ENCODE measurements at regions not wholly inside any gene's neighbourhood (a gene's known extent, or its start where the extent isn't known, plus 50 kb on each side); places are given as distances from the start of the nearest gene placed in this dataset.
"Not testable (repeated sequence)": the region's sequence is repeated elsewhere in the genome, so short reads cannot be mapped to it uniquely, and the experiment has no call there.

GRCh38 chr3:125671461-125672243 lies 76.4 kb upstream of the OSBPL11 start:
- peaks cover 0 to 39% (median 19%) of the 10 kb centered on the region in 4 donors for H3K4me1 ChIP-seq
- DNase-seq = no peak
- intact Hi-C loops (cut with DNase I) = no loop called here
- H3K27ac ChIP-seq = no peak overlapping the region
- no peaks in the 10 kb centered on the region for H3K9me3 ChIP-seq
- 93 to 97% methylated on average over 39 of the region's 39 CpGs for WGBS, 2 donors
- no peak for TF ChIP-seq POLR2A (IDR thresholded peaks at IDR 0.05)
- TF ChIP-seq, protein P1, sequence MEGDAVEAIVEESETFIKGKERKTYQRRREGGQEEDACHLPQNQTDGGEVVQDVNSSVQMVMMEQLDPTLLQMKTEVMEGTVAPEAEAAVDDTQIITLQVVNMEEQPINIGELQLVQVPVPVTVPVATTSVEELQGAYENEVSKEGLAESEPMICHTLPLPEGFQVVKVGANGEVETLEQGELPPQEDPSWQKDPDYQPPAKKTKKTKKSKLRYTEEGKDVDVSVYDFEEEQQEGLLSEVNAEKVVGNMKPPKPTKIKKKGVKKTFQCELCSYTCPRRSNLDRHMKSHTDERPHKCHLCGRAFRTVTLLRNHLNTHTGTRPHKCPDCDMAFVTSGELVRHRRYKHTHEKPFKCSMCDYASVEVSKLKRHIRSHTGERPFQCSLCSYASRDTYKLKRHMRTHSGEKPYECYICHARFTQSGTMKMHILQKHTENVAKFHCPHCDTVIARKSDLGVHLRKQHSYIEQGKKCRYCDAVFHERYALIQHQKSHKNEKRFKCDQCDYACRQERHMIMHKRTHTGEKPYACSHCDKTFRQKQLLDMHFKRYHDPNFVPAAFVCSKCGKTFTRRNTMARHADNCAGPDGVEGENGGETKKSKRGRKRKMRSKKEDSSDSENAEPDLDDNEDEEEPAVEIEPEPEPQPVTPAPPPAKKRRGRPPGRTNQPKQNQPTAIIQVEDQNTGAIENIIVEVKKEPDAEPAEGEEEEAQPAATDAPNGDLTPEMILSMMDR (IDR thresholded peaks at IDR 0.05) = no peak
- TF ChIP-seq POLR2AphosphoS5 (IDR thresholded peaks at IDR 0.05) = no peak
- no peak for TF ChIP-seq EP300 (IDR thresholded peaks at IDR 0.05)
- H3K36me3 ChIP-seq = no peaks in the 10 kb centered on the region
- H3K27me3 ChIP-seq = no peaks in the 10 kb centered on the region
- H3K4me3 ChIP-seq = no peak overlapping the region

GRCh38 chr3:125675791-125676190 lies 80.5 kb upstream of the OSBPL11 start:
- no peak overlapping the region for H3K4me3 ChIP-seq
- no peaks in the 10 kb centered on the region for H3K9me3 ChIP-seq
- no peaks in the 10 kb centered on the region for H3K36me3 ChIP-seq
- H3K27me3 ChIP-seq = no peaks in the 10 kb centered on the region
- 76 to 83% methylated on average over 4 of the region's 4 CpGs for WGBS, 2 donors
- no peak for DNase-seq
- H3K4me1 ChIP-seq = no peaks in the 10 kb centered on the region
- intact Hi-C loops (cut with DNase I) = no loop called here
- no peak overlapping the region for H3K27ac ChIP-seq
- TF ChIP-seq POLR2AphosphoS5 (IDR thresholded peaks at IDR 0.05) = no peak
- TF ChIP-seq, protein P1 (IDR thresholded peaks at IDR 0.05) = no peak
- no peak for TF ChIP-seq EP300 (IDR thresholded peaks at IDR 0.05)
- TF ChIP-seq POLR2A (IDR thresholded peaks at IDR 0.05) = no peak

DNA sequence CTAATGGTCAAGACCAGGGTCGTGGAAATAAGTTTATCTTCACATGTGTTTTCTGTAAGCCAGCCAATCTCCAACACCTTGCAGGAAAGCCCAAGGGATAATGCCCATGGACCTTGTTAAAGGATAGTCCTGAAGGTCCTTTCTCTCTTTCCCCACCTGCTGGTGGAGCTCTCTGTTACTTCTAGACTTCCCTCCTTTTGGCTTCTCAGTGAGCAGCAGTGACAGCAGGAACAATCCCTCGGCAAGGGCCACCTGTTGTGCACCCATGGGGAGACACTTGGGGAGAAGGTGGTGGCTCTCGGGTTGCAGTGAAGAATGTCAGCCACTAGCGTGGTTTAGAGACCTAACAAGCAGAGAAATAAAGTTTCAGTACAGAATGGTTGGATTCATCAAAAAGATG lies 84.0 kb upstream of the OSBPL11 start:
- Histone ChIP-seq H3K27ac (no peak overlapping the region), H3K27me3 (no peaks in the 10 kb centered on the region), H3K36me3 (no peaks in the 10 kb centered on the region), H3K4me1 (peaks cover 0 to 19% (median 11%) of the 10 kb centered on the region in 4 donors), H3K4me3 (no peak overlapping the region), H3K9me3 (no peaks in the 10 kb centered on the region)
- TF ChIP-seq POLR2A (IDR thresholded peaks at IDR 0.05) = no peak
- TF ChIP-seq, protein P1 (IDR thresholded peaks at IDR 0.05) = no peak
- TF ChIP-seq EP300 (IDR thresholded peaks at IDR 0.05) = no peak
- TF ChIP-seq POLR2AphosphoS5 (IDR thresholded peaks at IDR 0.05) = no peak
- WGBS, 2 donors = 82 to 85% methylated on average over 4 of the region's 4 CpGs
- intact Hi-C loops (cut with DNase I) = no loop called here
- DNase-seq = no peak

GRCh38 chr3:125681146-125681545 lies 85.8 kb upstream of the OSBPL11 start:
- H3K4me1 ChIP-seq = peaks cover 0 to 29% (median 13%) of the 10 kb centered on the region in 4 donors
- no peak for DNase-seq
- TF ChIP-seq POLR2AphosphoS5 (IDR thresholded peaks at IDR 0.05) (no peak), POLR2A (IDR thresholded peaks at IDR 0.05) (no peak), EP300 (IDR thresholded peaks at IDR 0.05) (no peak)
- TF ChIP-seq, protein P1 (IDR thresholded peaks at IDR 0.05) = no peak
- H3K27ac ChIP-seq = no peak overlapping the region
- no peaks in the 10 kb centered on the region for H3K27me3 ChIP-seq
- 96% methylated on average over 11 of the region's 11 CpGs for WGBS, 2 donors
- H3K9me3 ChIP-seq = no peaks in the 10 kb centered on the region
- H3K36me3 ChIP-seq = no peaks in the 10 kb centered on the region
- H3K4me3 ChIP-seq = no peak overlapping the region
- intact Hi-C loops (cut with DNase I) = loop anchor here (5.0 kb wide), 1 partner anchor 89 kb away; no protein-coding TSS in a partner anchor

DNA sequence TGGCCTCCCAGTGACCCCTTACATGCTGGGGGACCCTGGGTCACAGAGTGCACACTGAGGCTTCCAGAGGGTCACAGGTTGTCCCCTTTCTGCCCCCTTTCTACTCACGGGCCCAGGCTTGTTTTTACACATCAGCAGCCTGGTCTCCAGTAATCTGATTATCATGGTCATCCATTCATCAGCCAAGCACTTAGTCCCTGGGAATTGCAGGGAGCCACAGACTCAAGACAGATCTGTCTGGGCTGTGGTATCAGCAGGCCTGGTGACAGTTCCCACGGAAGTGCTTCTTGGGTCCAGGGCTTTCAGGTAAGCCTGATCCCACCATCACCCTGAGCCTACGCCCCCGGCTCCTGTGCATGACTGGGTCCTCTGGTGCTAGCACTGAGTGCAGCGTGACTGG lies 86.6 kb upstream of the OSBPL11 start:
- H3K27me3 ChIP-seq, H3K4me3 ChIP-seq, H3K9me3 ChIP-seq, H3K36me3 ChIP-seq, DNase-seq: not testable (repeated sequence)
- Histone ChIP-seq H3K4me1 (peaks cover 0 to 31% (median 13%) of the 10 kb centered on the region in 4 donors), H3K27ac (peak overlapping the region in 3 of 4 donors; percentile 35 to 84 (median 80))
- WGBS, 2 donors = 91 to 94% methylated on average over 5 of the region's 5 CpGs
- intact Hi-C loops (cut with DNase I) = loop anchor here (5.0 kb wide), 1 partner anchor 90 kb away; no protein-coding TSS in a partner anchor

GRCh38 chr3:125682610-125683009 lies 87.3 kb upstream of the OSBPL11 start:
- not testable (repeated sequence) for H3K27me3 ChIP-seq, H3K9me3 ChIP-seq, H3K36me3 ChIP-seq, DNase-seq, H3K4me3 ChIP-seq
- peaks cover 0 to 31% (median 13%) of the 10 kb centered on the region in 4 donors for H3K4me1 ChIP-seq
- WGBS, 2 donors = 66 to 71% methylated on average over 4 of the region's 4 CpGs
- intact Hi-C loops (cut with DNase I) = loop anchor here (1.0 to 5.0 kb wide), 2 partner anchors 60 to 90 kb away; no protein-coding TSS in a partner anchor
- peak overlapping the region in 3 of 4 donors; percentile 72 to 84 (median 80) for H3K27ac ChIP-seq
